Esophagus muscularis mucosa (tissue), 3 donors: ENCODE measurements at regions not wholly inside any gene's neighbourhood (a gene's known extent, or its start where the extent isn't known, plus 50 kb on each side); places are given as distances from the start of the nearest gene placed in this dataset.

ENCODE experiments used
- CTCF ChIP-seq, 3 experiments: fragments of 200-600 bp in 2 of 3; fragments of 450-650 bp in 1 of 3; sonication (generic) in 2 of 3; IDR thresholded peaks; one replicate each; pipeline ENCODE4 v1.5.1; 2017 to 2019; ENCODE audit warnings: antibody characterized with exemption in 3 of 3, mild to moderate bottlenecking in 2 of 3, moderate library complexity in 1 of 3
- POLR2A ChIP-seq: fragments of 450-650 bp; IDR thresholded peaks from one replicate; pipeline ENCODE4 v1.6.1; 2017; ENCODE audit warnings: antibody characterized with exemption, moderate library complexity, mild to moderate bottlenecking, low read depth
- POLR2AphosphoS5 ChIP-seq, 2 donors: sonication (generic); formaldehyde crosslinking; IDR thresholded peaks; one replicate each; pipeline ENCODE4 v1.6.1; 2017; ENCODE audit warnings: antibody characterized with exemption in 2 of 2

GRCh38 chr11:38543986-38544385, 1946.0 kb upstream of the RAG2 start:
- TF ChIP-seq CTCF (IDR thresholded peaks at IDR 0.05) (no peak), POLR2A (no peak), POLR2AphosphoS5 (IDR thresholded peaks at IDR 0.05) (no peak)
